OCI-M1 (cell line): ENCODE measurements at regions not wholly inside any gene's neighbourhood (a gene's known extent, or its start where the extent isn't known, plus 50 kb on each side); places are given as distances from the start of the nearest gene placed in this dataset.
"Not testable (repeated sequence)": the region's sequence is repeated elsewhere in the genome, so short reads cannot be mapped to it uniquely, and the experiment has no call there.

ENCODE experiments used
- DNase-seq: peaks from one replicate; lab custom pipeline; 2025; lab: John Stamatoyannopoulos, UW

- DNase-seq, result no peak
These were observed 251.1 kb downstream of the GLUD2 start for GRCh38 chrX:121298499-121298898.

- no peak for DNase-seq
These were observed 253.9 kb downstream of the GLUD2 start for GRCh38 chrX:121301356-121301755.

GRCh38 chrX:121301822-121302221 is 254.4 kb downstream of the GLUD2 start:
- no peak for DNase-seq

DNA sequence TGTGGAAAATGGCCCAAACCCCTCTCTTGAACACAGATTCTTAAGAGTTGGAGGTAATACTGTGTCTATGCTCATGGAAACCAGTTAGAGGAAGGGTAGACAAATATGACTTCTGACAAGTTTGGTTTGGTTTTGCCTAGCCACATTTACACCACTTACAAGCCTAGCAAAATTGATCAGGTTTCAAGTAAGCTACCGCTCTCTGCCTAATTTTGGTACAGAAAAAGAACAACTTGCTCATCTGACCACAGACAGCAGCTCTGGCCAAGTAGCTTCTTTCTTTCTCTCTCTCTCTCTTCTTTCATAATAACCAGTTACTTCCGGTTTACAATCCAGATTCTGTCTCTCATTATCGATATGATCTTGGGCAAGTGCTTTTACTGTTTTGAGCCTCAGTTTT is 260.0 kb downstream of the GLUD2 start:
- DNase-seq, result peak; percentile 20

DNA sequence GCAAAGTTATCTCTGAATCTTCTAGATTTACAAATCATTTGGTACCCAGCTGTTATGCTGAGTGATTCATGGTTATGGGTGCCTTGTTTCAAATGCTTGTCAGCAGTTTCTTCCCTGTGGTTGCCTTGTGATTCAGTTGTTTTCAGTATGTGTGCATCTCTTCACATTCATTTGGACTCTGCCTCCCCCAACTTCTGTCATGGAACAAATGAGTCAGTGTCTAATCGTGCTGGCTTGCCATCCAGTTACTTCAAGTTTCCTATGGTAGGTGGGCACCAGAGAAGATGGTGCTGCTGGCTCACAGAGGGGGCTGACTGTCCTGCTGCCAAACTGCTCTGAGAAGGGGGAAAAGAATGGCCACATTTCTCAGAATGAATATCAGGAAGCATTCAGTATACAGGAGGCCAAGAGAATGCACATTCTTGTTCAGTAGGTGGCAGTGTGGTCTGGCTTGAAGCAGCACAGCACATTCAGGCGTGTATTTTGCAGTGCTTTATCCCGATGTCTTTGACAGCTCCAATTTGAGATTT is 260.9 kb downstream of the GLUD2 start:
- peak; percentile 66 for DNase-seq

DNA sequence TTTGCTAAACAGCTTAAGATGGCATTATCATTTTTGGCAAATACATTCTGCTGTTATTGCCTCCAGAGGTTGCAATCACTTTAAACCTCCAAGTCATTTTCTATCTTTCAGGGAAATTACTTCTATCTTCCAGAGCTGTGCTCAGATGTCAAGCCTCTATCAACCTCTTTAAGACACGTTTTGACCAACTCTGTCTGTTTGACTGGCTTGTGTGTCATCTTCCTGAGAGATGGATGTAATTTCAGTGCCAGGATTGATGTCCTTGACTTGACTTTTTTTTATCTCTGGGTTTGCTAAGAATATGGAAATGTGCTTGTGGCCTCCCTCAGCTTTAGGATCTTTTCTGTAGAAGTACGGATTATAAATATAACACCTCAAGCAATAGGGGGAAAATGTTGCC is 263.4 kb downstream of the GLUD2 start:
- DNase-seq, result no peak

GRCh38 chrX:121320441-121320840 is 273.0 kb downstream of the GLUD2 start:
- DNase-seq, result no peak

- DNase-seq, result peak; percentile 53
These were observed 274.7 kb downstream of the GLUD2 start for GRCh38 chrX:121322159-121322558.

GRCh38 chrX:121323337-121323736 is 275.9 kb downstream of the GLUD2 start:
- DNase-seq, result peak; percentile 61

- DNase-seq, result peak; percentile 3
These were observed 286.5 kb downstream of the GLUD2 start for GRCh38 chrX:121333942-121334341.

GRCh38 chrX:121336831-121337421 is 289.5 kb downstream of the GLUD2 start:
- no peak for DNase-seq

- no peak for DNase-seq
These were observed 290.4 kb downstream of the GLUD2 start for GRCh38 chrX:121337816-121338215.

GRCh38 chrX:121349263-121349662 is 301.9 kb downstream of the GLUD2 start:
- DNase-seq, result no peak

DNA sequence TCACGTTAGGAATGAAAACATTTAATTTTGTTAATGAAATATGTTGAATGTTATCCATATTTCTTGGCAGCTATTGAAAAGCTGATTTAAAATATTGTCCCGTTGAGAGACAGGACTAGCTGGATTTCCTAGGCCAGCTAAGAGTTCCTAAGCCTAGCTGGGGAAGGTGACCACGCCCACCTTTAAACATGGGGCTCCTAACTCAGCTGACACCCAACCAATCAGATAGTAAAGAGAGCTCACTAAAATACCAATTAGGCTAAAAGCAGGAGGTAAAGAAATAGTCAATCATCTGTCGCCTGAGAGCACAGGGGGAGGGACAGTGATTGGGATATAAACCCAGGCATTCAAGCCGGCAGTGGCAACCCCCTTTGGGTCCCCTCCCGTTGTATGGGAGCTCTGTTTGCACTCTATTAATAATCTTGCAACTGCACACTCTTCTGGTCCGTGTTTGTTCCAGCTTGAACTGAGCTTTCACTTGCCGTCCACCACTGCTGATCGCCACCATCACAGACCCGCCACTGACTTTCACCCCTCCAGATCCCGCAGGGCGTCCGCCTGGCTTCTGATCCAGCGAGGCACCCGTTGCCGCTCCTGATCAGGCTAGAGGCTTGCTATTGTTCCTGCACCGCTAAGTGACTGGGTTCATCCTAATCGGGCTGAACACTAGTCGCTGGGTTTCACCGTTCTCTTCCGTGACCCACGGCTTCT is 308.9 kb downstream of the GLUD2 start:
- no peak for DNase-seq

GRCh38 chrX:121356850-121357171 is 309.4 kb downstream of the GLUD2 start:
- DNase-seq, result no peak

GRCh38 chrX:121360280-121360679 is 312.9 kb downstream of the GLUD2 start:
- no peak for DNase-seq

DNA sequence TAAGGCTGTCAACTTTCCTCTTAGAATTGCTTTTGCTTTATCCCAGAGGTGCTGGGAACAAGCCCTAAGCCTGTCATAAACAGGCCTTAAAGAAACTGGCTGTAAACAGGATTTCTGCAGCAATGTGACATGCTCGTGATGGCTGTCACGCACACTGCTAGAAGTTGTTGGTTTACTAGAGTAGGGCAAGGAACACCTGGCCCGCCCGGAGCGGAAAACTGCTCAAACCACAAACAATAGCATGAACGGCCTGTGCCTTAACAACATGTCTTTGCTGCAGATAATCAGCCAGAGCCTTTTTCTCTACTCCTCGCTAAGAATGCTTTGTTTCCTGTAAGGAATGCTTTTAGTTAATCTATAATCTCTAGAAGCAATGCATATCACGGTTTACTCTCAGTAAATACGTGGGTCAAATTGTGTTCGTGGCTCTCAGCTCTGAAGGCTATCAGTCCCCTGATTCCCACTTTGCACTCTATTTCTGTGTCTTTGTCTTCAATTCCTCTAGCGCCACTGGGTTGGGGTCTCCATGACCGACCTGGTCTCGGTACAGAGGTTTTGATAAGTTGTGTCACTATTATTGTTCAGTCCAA is 318.3 kb downstream of the GLUD2 start:
- DNase-seq, result peak; percentile 10

- DNase-seq, result no peak
These were observed 327.1 kb downstream of the GLUD2 start for GRCh38 chrX:121374471-121374870.

GRCh38 chrX:121381915-121382314 is 334.5 kb downstream of the GLUD2 start:
- not testable (repeated sequence) for DNase-seq

DNA sequence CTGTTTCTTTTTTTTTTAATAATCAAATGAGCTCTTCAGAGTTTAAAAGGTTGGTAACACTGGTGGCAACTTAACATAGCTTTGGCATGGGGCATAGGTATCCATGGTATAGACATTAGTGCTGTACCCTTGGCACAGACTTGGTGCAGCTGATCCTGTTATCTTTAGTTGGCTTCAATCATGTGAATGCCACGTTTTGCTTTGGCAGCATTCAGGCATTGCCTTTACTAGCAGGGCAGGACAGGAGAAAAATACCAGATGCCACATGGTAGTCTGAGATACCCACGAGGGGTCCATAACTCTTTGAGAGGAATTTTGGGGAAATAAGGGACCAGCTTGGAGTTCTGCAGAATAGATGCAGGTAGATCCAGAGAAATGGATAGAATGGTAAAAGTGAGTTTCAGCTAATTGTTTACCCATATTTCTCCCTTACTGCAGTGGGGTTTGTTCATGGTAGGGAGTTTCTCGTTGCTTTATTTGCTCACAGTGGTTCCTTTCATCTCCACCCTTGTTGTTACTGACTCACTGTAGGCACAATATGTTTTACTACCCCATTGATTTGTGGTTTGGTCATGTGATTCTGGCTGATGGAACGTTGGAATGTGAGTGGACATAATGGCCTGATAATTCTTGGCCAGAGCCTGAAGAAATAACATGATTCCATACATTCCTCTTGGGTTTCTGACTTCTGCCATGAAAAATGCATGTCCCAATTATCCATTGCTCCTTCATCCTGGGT is 342.7 kb downstream of the GLUD2 start:
- DNase-seq, result no peak

DNA sequence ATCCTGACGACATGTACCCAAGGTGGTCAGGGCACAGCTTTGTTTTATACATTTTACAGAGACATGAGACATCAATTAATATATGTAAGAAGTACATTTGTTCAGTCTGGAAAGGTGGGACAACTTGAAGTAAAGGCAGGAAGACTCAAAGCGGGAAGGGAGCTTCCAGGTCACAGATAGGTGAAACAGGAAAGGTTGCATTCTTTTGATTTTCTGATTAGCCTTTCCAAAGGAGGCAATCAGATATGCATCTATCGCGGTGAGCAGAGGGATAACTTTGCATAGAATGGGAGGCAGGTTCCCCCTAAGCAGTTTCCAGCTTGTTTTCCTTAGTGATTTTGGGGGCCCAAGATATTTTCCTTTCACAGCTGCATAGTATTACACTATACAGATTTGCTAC is 358.4 kb downstream of the GLUD2 start:
- no peak for DNase-seq

DNA sequence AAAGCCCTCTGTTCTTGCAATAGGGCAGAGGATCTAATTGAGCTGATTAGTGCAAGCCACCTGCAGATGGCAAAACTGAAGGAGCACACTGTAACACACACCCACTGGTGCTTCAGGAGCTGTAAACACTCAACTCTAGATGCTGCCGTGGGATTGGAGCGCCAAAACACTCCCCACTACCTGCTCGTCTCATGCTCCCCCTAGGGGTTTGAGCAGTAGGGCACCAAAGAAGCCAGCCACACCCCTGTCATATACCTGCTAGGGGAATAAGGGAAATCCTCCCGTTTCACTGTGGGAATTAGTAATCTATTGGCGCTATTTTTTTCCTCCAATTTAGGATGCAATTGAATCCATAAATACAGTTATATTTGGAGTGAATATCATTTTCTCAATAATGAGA is 360.2 kb downstream of the GLUD2 start:
- no peak for DNase-seq

- DNase-seq, result not testable (repeated sequence)
These were observed 384.1 kb downstream of the GLUD2 start for GRCh38 chrX:121431514-121431913.
